Natural killer cell (primary cell): ENCODE measurements at regions not wholly inside any gene's neighbourhood (a gene's known extent, or its start where the extent isn't known, plus 50 kb on each side); places are given as distances from the start of the nearest gene placed in this dataset.

Source experiments
- ATAC-seq, 3 donors: fragments of 150-1000 bp in 2 of 3; fragments of 200-7000 bp in 1 of 3; cut with Tn5 transposase; 1 replicate in 1 of 3; 2 replicates in 2 of 3; pipeline ENCODE4 v1.10.0; 2021; ENCODE audit warnings: mild to moderate bottlenecking in 2 of 3, moderate library complexity in 2 of 3
- DNase-seq, 2 donors: peaks; one replicate each; pipeline versions ENCODE4 v3.0.0 to v3.0.0-alpha.2; 2013 to 2021; ENCODE audit warnings: mixed read lengths in 1 of 2
- H3K27ac ChIP-seq: one replicate; pipeline ENCODE4 v1.5.1; 2013; ENCODE audit warnings: mild to moderate bottlenecking, low read length
- H3K27me3 ChIP-seq: one replicate; pipeline ENCODE4 v1.6.1; 2013; ENCODE audit warnings: low read length; ENCODE audit not compliant: control insufficient read depth, insufficient read depth
- H3K36me3 ChIP-seq: one replicate; pipeline ENCODE4 v1.6.1; 2013; ENCODE audit warnings: low read length; ENCODE audit not compliant: control insufficient read depth, insufficient read depth
- H3K4me1 ChIP-seq: one replicate; pipeline ENCODE4 v1.6.1; 2013; ENCODE audit warnings: low read length; ENCODE audit not compliant: control insufficient read depth, insufficient read depth
- H3K4me3 ChIP-seq: one replicate; pipeline ENCODE4 v1.5.1; 2013; ENCODE audit warnings: low read length
- H3K9me3 ChIP-seq: one replicate; pipeline ENCODE4 v1.6.1; 2013; ENCODE audit warnings: low read length; ENCODE audit not compliant: control insufficient read depth, insufficient read depth
- H3K27ac Mint-ChIP-seq, 2 donors: one replicate each; pipeline ENCODE4 v1.8.0; 2022; ENCODE audit warnings: mild to moderate bottlenecking in 2 of 2, mixed read lengths in 2 of 2, moderate library complexity in 1 of 2
- H3K27me3 Mint-ChIP-seq, 2 donors: one replicate each; pipeline ENCODE4 v1.8.0; 2022; ENCODE audit warnings: low read depth in 2 of 2, mixed read lengths in 2 of 2
- H3K36me3 Mint-ChIP-seq: one replicate; pipeline ENCODE4 v1.8.0; 2022; ENCODE audit warnings: mixed read lengths
- H3K4me1 Mint-ChIP-seq, 2 donors: one replicate each; pipeline ENCODE4 v1.8.0; 2022; ENCODE audit warnings: mixed read lengths in 2 of 2
- H3K4me3 Mint-ChIP-seq: one replicate; pipeline ENCODE4 v1.8.0; 2022; ENCODE audit warnings: mild to moderate bottlenecking, moderate library complexity, mixed read lengths
- H3K9me3 Mint-ChIP-seq, 2 donors: one replicate each; pipeline ENCODE4 v1.8.0; 2022; ENCODE audit warnings: mixed read lengths in 2 of 2
- CTCF ChIP-seq: fragments of 200-600 bp; IDR thresholded peaks from one replicate; pipeline ENCODE4 v1.8.0; 2022; ENCODE audit warnings: antibody characterized with exemption
- WGBS: methylation state at CpG from one replicate; pipeline ENCODE4 v1.1.7; 2013; ENCODE audit warnings: missing lambda C conversion rate; ENCODE audit not compliant: insufficient coverage; 5-methylcytosine and 5-hydroxymethylcytosine counted together
- intact Hi-C: fragments of 100-400 bp; cut with micrococcal nuclease; formaldehyde crosslinking; loops from one replicate; pipeline ENCODE4 v1.14.2; 2022

DNA sequence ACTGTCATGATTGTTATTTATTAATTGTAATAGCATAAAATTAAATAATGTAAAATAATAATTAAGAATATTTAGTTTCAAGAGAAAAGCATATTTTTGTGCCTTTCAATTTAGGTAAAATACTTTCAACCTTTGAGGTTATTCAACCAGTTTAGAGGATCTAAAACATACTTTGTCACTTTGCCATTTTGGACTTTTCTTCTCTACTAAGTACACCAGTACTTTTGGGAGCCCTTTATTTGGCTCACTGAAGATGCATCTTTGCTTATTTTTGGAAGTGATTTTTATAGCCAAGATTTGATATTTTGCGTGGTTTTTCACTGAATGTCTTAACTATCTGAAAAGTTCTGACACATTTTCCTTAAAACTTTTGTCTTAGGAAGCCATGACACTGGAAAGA, 860.5 kb downstream of the SORCS1 start:
- Mint-ChIP-seq H3K27ac (no peak overlapping the region), H3K27me3 (no peaks in the 10 kb centered on the region), H3K4me1 (no peaks in the 10 kb centered on the region), H3K36me3 (no peaks in the 10 kb centered on the region), H3K4me3 (no peak overlapping the region), H3K9me3 (peaks cover 9 to 15% of the 10 kb centered on the region in 2 donors)
- Histone ChIP-seq H3K4me1 (no peaks in the 10 kb centered on the region), H3K27ac (no peak overlapping the region), H3K27me3 (no peaks in the 10 kb centered on the region), H3K4me3 (no peak overlapping the region), H3K9me3 (no peaks in the 10 kb centered on the region), H3K36me3 (no peaks in the 10 kb centered on the region)
- intact Hi-C loops = no loop called here
- 100% methylated on average over 1 of the region's 1 CpG for WGBS
- ATAC-seq = no peak
- TF ChIP-seq CTCF = no peak
- DNase-seq = no peak

DNA sequence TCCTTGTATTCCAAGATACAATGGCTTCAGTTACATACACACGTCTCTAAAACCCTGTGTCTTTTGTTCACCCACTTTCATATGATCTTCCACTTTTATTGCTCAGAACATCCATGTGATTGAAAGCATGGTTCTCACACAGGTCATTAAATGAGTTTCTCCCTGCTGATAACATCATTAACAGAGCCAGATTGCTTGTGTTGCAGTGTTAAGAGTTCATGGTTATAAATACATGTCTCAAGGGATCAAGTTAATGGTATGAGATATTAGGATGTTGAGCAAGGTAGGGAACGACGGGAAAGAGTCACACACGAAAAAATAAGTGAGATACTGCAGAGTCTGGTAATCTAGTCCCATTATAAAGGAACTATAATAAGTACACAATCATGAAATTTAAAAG, 861.5 kb downstream of the SORCS1 start:
- no peaks in the 10 kb centered on the region for H3K36me3 Mint-ChIP-seq
- WGBS = 76% methylated on average over 2 of the region's 4 CpGs
- intact Hi-C loops = no loop called here
- H3K27me3 Mint-ChIP-seq = no peaks in the 10 kb centered on the region
- Histone ChIP-seq H3K27ac (no peak overlapping the region), H3K9me3 (no peaks in the 10 kb centered on the region), H3K4me1 (no peaks in the 10 kb centered on the region), H3K27me3 (no peaks in the 10 kb centered on the region), H3K36me3 (no peaks in the 10 kb centered on the region), H3K4me3 (no peak overlapping the region)
- no peak overlapping the region for H3K4me3 Mint-ChIP-seq
- no peak for ATAC-seq
- no peak for TF ChIP-seq CTCF
- peaks cover 9 to 12% of the 10 kb centered on the region in 2 donors for H3K9me3 Mint-ChIP-seq
- no peaks in the 10 kb centered on the region for H3K4me1 Mint-ChIP-seq
- H3K27ac Mint-ChIP-seq = no peak overlapping the region
- no peak for DNase-seq

GRCh38 chr10:106301146-106301545, 863.4 kb downstream of the SORCS1 start:
- TF ChIP-seq CTCF = no peak

DNA sequence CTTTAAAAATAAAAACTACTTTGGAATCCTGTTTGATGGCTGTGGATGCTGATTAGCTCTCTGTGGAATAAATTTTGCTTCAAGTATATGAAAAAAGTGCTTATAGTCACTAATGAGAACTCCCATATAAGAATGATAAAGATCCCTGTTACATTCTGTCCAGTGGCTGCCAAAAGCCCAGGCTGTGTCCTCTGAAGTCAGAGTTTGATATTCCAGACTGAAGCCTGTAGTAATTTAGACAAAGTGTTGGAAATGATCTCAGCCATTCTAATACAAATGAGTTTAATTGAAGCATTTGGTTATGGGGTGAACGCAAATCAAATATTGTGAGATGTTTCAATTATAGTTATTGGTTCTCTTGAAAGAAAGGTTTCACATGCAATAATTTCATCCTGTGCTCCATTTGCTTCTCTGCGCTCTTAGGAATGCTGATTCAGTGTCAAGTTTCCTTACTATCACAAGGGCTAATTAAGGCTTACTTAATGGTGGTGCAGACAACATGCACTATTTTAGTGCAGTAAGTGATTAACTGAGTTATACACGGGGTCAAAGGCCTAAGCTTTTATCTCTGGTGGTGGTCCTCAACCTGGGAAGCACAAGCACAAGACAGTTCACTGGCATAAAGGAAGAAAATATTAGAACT, 867.6 kb downstream of the SORCS1 start:
- Histone ChIP-seq H3K9me3 (no peaks in the 10 kb centered on the region), H3K36me3 (no peaks in the 10 kb centered on the region), H3K4me3 (no peak overlapping the region), H3K27me3 (no peaks in the 10 kb centered on the region), H3K4me1 (no peaks in the 10 kb centered on the region), H3K27ac (no peak overlapping the region)
- TF ChIP-seq CTCF = no peak
- no peaks in the 10 kb centered on the region for H3K4me1 Mint-ChIP-seq
- WGBS = 67% methylated on average over 3 of the region's 3 CpGs
- peaks cover 5 to 8% of the 10 kb centered on the region in 2 donors for H3K9me3 Mint-ChIP-seq
- H3K27ac Mint-ChIP-seq = no peak overlapping the region
- no peaks in the 10 kb centered on the region for H3K36me3 Mint-ChIP-seq
- ATAC-seq = no peak
- intact Hi-C loops = no loop called here
- H3K4me3 Mint-ChIP-seq = no peak overlapping the region
- DNase-seq = no peak
- H3K27me3 Mint-ChIP-seq = no peaks in the 10 kb centered on the region

More at GRCh38 chr10:106301146-106301545, 863.4 kb downstream of the SORCS1 start:
- H3K4me3 Mint-ChIP-seq = no peak overlapping the region
- H3K27ac ChIP-seq = no peak overlapping the region
- ATAC-seq (no peak), DNase-seq (no peak)
- no peak overlapping the region for H3K4me3 ChIP-seq
- intact Hi-C loops = no loop called here
- H3K27ac Mint-ChIP-seq = no peak overlapping the region
- no CpG with 5 or more reads among the region's 1 CpG for WGBS
- no peaks in the 10 kb centered on the region for H3K27me3 Mint-ChIP-seq
- no peaks in the 10 kb centered on the region for H3K27me3 ChIP-seq
- peaks cover 11 to 12% of the 10 kb centered on the region in 2 donors for H3K9me3 Mint-ChIP-seq
- H3K4me1 ChIP-seq = no peaks in the 10 kb centered on the region
- no peaks in the 10 kb centered on the region for H3K36me3 Mint-ChIP-seq
- H3K36me3 ChIP-seq = no peaks in the 10 kb centered on the region
- no peaks in the 10 kb centered on the region for H3K4me1 Mint-ChIP-seq
- no peaks in the 10 kb centered on the region for H3K9me3 ChIP-seq
